ENCODE measurements at regions not wholly inside any gene's neighbourhood (a gene's known extent, or its start where the extent isn't known, plus 50 kb on each side); places are given as distances from the start of the nearest gene placed in this dataset.

DNA sequence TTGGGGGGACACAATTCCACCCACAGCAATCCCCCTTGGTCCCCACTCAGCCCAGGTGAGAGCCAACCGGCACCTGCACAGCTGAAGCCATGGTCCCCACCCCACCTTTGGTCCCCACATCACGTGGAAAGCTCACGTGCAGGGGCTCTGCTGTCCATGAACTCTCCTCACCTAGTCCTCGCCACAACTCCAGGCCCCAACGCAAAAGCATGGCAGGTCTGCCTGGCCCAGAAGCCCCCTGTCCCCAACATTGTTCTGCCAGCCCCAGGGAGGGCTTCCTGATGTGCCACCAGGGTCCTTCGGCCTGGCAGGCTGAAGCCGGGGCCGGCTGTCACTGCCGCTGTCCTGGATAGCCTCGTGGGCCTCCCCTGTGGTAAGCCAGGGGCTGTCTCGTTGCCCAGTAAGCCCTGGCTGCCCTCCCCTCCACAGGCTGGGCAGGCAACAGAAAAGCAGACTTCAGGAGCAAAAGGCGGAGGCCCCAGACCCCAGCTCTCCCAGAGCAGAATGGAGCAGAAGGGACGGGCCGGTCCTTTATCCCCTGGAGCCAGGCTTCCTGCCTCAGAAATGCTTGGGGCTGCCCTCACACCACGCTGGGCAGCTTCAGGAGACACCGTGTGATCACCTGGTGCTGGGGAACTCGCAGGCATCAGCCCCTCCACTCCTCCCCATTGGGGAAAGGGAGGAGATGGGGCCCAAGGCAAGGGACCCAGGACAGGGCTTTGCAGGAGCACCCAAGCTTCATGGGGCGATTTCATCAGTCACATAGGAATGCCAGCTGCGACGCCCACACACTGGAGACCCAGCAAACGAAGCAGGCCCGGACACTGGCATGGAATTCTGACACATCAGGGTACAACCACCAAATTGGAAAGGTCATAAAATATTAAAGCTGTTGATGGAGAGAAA, 103.7 kb downstream of the ADRA2C start:
- Histone ChIP-seq H3K4me2 (ENCODE audit: low read depth, low read length, poor library complexity, severe bottlenecking) (no peak overlapping the region), H3K36me3 (ENCODE audit: insufficient read depth, low read length) (no peaks in the 10 kb centered on the region), H3K9me3 (ENCODE audit: insufficient read depth, low read depth, low read length) (no peaks in the 10 kb centered on the region), H3K4me1 (ENCODE audit: insufficient read depth, low read length, poor library complexity, severe bottlenecking) (no peaks in the 10 kb centered on the region), H4K20me1 (ENCODE audit: insufficient read depth, low read length, poor library complexity, severe bottlenecking) (no peaks in the 10 kb centered on the region), H3F3A (ENCODE audit: low read depth) (no peaks in the 10 kb centered on the region), H3K27me3 (ENCODE audit: insufficient read depth, low read length, poor library complexity, severe bottlenecking) (no peaks in the 10 kb centered on the region), H3K9me2 (replicated peaks; ENCODE audit: low read depth, low read length) (no peaks in the 10 kb centered on the region), H3K4me3 (ENCODE audit: low read length, poor library complexity, severe bottlenecking) (no peak overlapping the region), H2AFZ (ENCODE audit: low read length) (no peak overlapping the region), H3K9ac (ENCODE audit: low read depth, low read length, poor library complexity, severe bottlenecking) (no peak overlapping the region), H3K79me2 (ENCODE audit: insufficient read depth, low read length) (no peaks in the 10 kb centered on the region)
- TF ChIP-seq, protein P1, sequence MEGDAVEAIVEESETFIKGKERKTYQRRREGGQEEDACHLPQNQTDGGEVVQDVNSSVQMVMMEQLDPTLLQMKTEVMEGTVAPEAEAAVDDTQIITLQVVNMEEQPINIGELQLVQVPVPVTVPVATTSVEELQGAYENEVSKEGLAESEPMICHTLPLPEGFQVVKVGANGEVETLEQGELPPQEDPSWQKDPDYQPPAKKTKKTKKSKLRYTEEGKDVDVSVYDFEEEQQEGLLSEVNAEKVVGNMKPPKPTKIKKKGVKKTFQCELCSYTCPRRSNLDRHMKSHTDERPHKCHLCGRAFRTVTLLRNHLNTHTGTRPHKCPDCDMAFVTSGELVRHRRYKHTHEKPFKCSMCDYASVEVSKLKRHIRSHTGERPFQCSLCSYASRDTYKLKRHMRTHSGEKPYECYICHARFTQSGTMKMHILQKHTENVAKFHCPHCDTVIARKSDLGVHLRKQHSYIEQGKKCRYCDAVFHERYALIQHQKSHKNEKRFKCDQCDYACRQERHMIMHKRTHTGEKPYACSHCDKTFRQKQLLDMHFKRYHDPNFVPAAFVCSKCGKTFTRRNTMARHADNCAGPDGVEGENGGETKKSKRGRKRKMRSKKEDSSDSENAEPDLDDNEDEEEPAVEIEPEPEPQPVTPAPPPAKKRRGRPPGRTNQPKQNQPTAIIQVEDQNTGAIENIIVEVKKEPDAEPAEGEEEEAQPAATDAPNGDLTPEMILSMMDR (conservative IDR thresholded peaks at IDR 0.05; ENCODE audit: low read length), result no peak
- TF ChIP-seq EZH2phosphoT487 (IDR thresholded peaks at IDR 0.05; ENCODE audit: borderline replicate concordance), result no peak

DNA sequence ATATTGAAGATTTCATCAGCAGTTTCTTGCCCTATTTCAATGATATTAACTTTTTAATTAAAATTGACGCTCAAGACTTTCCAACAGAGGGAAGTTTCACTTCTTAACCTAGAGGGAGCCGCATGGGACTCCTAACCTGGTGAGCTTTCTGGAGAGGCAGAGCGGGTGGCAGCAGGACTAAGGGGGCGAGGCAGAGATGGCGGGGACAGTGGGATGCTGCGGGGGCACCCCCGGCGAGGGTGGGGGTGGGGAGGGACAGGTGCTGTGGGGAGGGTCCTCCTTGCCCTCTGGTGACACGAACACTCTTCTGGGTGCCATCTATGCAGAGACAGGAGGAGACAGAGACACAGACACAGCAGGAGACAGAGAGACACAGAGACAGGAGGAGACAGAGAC, 104.4 kb downstream of the ADRA2C start:
- H3K4me3 ChIP-seq (ENCODE audit: low read length, poor library complexity, severe bottlenecking), result no peak overlapping the region
- H3K79me2 ChIP-seq (ENCODE audit: insufficient read depth, low read length), result no peaks in the 10 kb centered on the region
- no peaks in the 10 kb centered on the region for H3F3A ChIP-seq (ENCODE audit: low read depth)
- no peak overlapping the region for H2AFZ ChIP-seq (ENCODE audit: low read length)
- no peaks in the 10 kb centered on the region for H4K20me1 ChIP-seq (ENCODE audit: insufficient read depth, low read length, poor library complexity, severe bottlenecking)
- no peak overlapping the region for H3K4me2 ChIP-seq (ENCODE audit: low read depth, low read length, poor library complexity, severe bottlenecking)
- no peaks in the 10 kb centered on the region for H3K4me1 ChIP-seq (ENCODE audit: insufficient read depth, low read length, poor library complexity, severe bottlenecking)
- H3K9ac ChIP-seq (ENCODE audit: low read depth, low read length, poor library complexity, severe bottlenecking), result no peak overlapping the region
- no peaks in the 10 kb centered on the region for H3K36me3 ChIP-seq (ENCODE audit: insufficient read depth, low read length)
- no peaks in the 10 kb centered on the region for H3K9me3 ChIP-seq (ENCODE audit: insufficient read depth, low read depth, low read length)
- no peaks in the 10 kb centered on the region for H3K27me3 ChIP-seq (ENCODE audit: insufficient read depth, low read length, poor library complexity, severe bottlenecking)
- no peaks in the 10 kb centered on the region for H3K9me2 ChIP-seq (replicated peaks; ENCODE audit: low read depth, low read length)
- TF ChIP-seq, protein P1 (conservative IDR thresholded peaks at IDR 0.05; ENCODE audit: low read length), result no peak
- TF ChIP-seq EZH2phosphoT487 (IDR thresholded peaks at IDR 0.05; ENCODE audit: borderline replicate concordance), result no peak

GRCh38 chr4:3871181-3871852, 105.1 kb downstream of the ADRA2C start:
- H3K4me2 ChIP-seq (ENCODE audit: low read depth, low read length, poor library complexity, severe bottlenecking), result no peak overlapping the region
- H3K4me3 ChIP-seq (ENCODE audit: low read length, poor library complexity, severe bottlenecking), result no peak overlapping the region
- no peak for TF ChIP-seq EZH2phosphoT487 (IDR thresholded peaks at IDR 0.05; ENCODE audit: borderline replicate concordance)
- TF ChIP-seq, protein P1 (conservative IDR thresholded peaks at IDR 0.05; ENCODE audit: low read length), result no peak
- no peaks in the 10 kb centered on the region for H3K9me3 ChIP-seq (ENCODE audit: insufficient read depth, low read depth, low read length)
- H3K36me3 ChIP-seq (ENCODE audit: insufficient read depth, low read length), result no peaks in the 10 kb centered on the region
- H4K20me1 ChIP-seq (ENCODE audit: insufficient read depth, low read length, poor library complexity, severe bottlenecking), result no peaks in the 10 kb centered on the region
- no peaks in the 10 kb centered on the region for H3K9me2 ChIP-seq (replicated peaks; ENCODE audit: low read depth, low read length)
- H3K4me1 ChIP-seq (ENCODE audit: insufficient read depth, low read length, poor library complexity, severe bottlenecking), result no peaks in the 10 kb centered on the region
- H3F3A ChIP-seq (ENCODE audit: low read depth), result no peaks in the 10 kb centered on the region
- no peaks in the 10 kb centered on the region for H3K79me2 ChIP-seq (ENCODE audit: insufficient read depth, low read length)
- H3K9ac ChIP-seq (ENCODE audit: low read depth, low read length, poor library complexity, severe bottlenecking), result no peak overlapping the region
- H3K27me3 ChIP-seq (ENCODE audit: insufficient read depth, low read length, poor library complexity, severe bottlenecking), result no peaks in the 10 kb centered on the region
- no peak overlapping the region for H2AFZ ChIP-seq (ENCODE audit: low read length)

All from Loucy (cell line).